Tibial nerve (tissue), 4 donors: ENCODE measurements at regions not wholly inside any gene's neighbourhood (a gene's known extent, or its start where the extent isn't known, plus 50 kb on each side); places are given as distances from the start of the nearest gene placed in this dataset.

ENCODE experiments used
- EP300 ChIP-seq, 2 donors: sonication (generic); formaldehyde crosslinking; IDR thresholded peaks; one replicate each; pipeline ENCODE4 v1.6.1; 2017; ENCODE audit warnings: antibody characterized with exemption in 2 of 2, mild to moderate bottlenecking in 1 of 2
- POLR2A ChIP-seq, 2 donors: fragments of 450-650 bp; IDR thresholded peaks; one replicate each; pipeline ENCODE4 v1.6.1; 2017; ENCODE audit warnings: antibody characterized with exemption in 2 of 2, mild to moderate bottlenecking in 2 of 2, moderate library complexity in 2 of 2
- TF ChIP-seq, protein P1 (sequence below), 5 experiments: fragments of 200-600 bp in 3 of 5; fragments of 450-650 bp in 2 of 5; sonication (generic) in 3 of 5; IDR thresholded peaks; one replicate each; pipeline ENCODE4 v1.5.1; 2016 to 2019; ENCODE audit warnings: antibody characterized with exemption in 5 of 5, mild to moderate bottlenecking in 3 of 5, moderate library complexity in 2 of 5

GRCh38 chr2:21249367-21249766 is 125.6 kb downstream of the TDRD15 start:
- TF ChIP-seq, protein P1, sequence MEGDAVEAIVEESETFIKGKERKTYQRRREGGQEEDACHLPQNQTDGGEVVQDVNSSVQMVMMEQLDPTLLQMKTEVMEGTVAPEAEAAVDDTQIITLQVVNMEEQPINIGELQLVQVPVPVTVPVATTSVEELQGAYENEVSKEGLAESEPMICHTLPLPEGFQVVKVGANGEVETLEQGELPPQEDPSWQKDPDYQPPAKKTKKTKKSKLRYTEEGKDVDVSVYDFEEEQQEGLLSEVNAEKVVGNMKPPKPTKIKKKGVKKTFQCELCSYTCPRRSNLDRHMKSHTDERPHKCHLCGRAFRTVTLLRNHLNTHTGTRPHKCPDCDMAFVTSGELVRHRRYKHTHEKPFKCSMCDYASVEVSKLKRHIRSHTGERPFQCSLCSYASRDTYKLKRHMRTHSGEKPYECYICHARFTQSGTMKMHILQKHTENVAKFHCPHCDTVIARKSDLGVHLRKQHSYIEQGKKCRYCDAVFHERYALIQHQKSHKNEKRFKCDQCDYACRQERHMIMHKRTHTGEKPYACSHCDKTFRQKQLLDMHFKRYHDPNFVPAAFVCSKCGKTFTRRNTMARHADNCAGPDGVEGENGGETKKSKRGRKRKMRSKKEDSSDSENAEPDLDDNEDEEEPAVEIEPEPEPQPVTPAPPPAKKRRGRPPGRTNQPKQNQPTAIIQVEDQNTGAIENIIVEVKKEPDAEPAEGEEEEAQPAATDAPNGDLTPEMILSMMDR (IDR thresholded peaks at IDR 0.05): no peak
- TF ChIP-seq POLR2A (IDR thresholded peaks at IDR 0.05) (no peak), EP300 (IDR thresholded peaks at IDR 0.05) (no peak)
